Upper lobe of left lung (tissue), 6 donors: ENCODE measurements at regions not wholly inside any gene's neighbourhood (a gene's known extent, or its start where the extent isn't known, plus 50 kb on each side); places are given as distances from the start of the nearest gene placed in this dataset.

Source experiments
- ATAC-seq, 2 donors: fragments of 200-7000 bp; cut with Tn5 transposase; one replicate each; pipeline ENCODE4 v1.9.1; 2022; ENCODE audit warnings: mild to moderate bottlenecking in 2 of 2, moderate library complexity in 2 of 2; ENCODE audit not compliant: low FRiP score in 2 of 2
- DNase-seq, 2 donors: peaks; one replicate each; pipeline ENCODE4 v3.0.0-alpha.2; 2019 to 2020
- H3K27ac ChIP-seq, 4 donors: fragments of 200-600 bp; sonication (generic); one replicate each; pipeline ENCODE4 v1.5.1; 2016 to 2019
- H3K27me3 ChIP-seq, 4 donors: fragments of 200-600 bp; sonication (generic); one replicate each; pipeline ENCODE4 v1.5.1; 2017 to 2019
- H3K36me3 ChIP-seq, 4 donors: fragments of 200-600 bp; sonication (generic); one replicate each; pipeline ENCODE4 v1.5.1; 2016 to 2019
- H3K4me1 ChIP-seq, 4 donors: fragments of 200-600 bp; sonication (generic); one replicate each; pipeline ENCODE4 v1.5.1; 2018 to 2019
- H3K4me3 ChIP-seq, 4 donors: fragments of 200-600 bp; sonication (generic); one replicate each; pipeline ENCODE4 v1.5.1; 2017 to 2019; ENCODE audit warnings: mild to moderate bottlenecking in 2 of 4, moderate library complexity in 1 of 4
- H3K9me3 ChIP-seq, 4 donors: fragments of 200-600 bp; sonication (generic); one replicate each; pipeline ENCODE4 v1.5.1; 2018 to 2019
- EP300 ChIP-seq, 4 donors: sonication (generic); formaldehyde crosslinking; IDR thresholded peaks; one replicate each; pipeline ENCODE4 v1.5.1; 2017; ENCODE audit warnings: antibody characterized with exemption in 4 of 4, control low read depth in 2 of 4
- POLR2A ChIP-seq, 4 donors: fragments of 450-650 bp; IDR thresholded peaks; one replicate each; pipeline ENCODE4 v1.5.1; 2016 to 2017; ENCODE audit warnings: antibody characterized with exemption in 4 of 4, mild to moderate bottlenecking in 2 of 4
- POLR2AphosphoS5 ChIP-seq, 2 donors: sonication (generic); formaldehyde crosslinking; IDR thresholded peaks; one replicate each; pipeline ENCODE4 v1.5.1; 2017; ENCODE audit warnings: antibody characterized with exemption in 2 of 2
- WGBS, 2 donors: methylation state at CpG; one replicate each; pipeline ENCODE4 v1.1.5; 2017 to 2018; 5-methylcytosine and 5-hydroxymethylcytosine counted together
- TF ChIP-seq, protein P1 (sequence below), 6 experiments: fragments of 450-650 bp in 4 of 6; fragments of 200-600 bp in 2 of 6; sonication (generic) in 2 of 6; IDR thresholded peaks; one replicate each; pipeline ENCODE4 v1.5.1; 2016 to 2019; ENCODE audit warnings: antibody characterized with exemption in 6 of 6
- donor health status: DM: no; HTN: no; CAD: no; lungs with moderate emphysema.
- donor health status: DM: no; HTN: yes; CAD: no; lungs with severe emphysema.

DNA sequence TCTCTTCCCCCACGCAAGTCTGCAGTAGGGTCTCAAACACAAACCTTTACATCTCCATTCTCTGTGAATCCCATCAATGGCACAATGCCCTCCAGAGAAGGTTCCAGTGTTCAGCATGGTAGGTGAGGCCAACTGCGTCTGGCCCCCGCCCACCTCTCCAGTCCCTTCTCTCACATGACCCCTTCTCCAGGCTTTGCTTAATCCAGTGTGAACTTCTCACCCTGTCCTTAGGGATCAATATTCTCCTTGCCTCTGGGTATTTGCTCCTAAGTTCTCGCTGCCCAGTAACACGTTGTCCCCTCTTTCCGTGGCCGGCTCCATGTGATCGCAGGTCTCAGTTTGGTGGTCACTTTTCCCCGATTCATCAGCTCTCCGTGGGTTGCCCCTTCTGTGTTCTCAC, 225.1 kb upstream of the PMEPA1 start:
- no peak for DNase-seq
- no peak for TF ChIP-seq POLR2AphosphoS5 (IDR thresholded peaks at IDR 0.05)
- TF ChIP-seq POLR2A (IDR thresholded peaks at IDR 0.05): no peak
- no peak for TF ChIP-seq EP300 (IDR thresholded peaks at IDR 0.05)
- TF ChIP-seq, protein P1, sequence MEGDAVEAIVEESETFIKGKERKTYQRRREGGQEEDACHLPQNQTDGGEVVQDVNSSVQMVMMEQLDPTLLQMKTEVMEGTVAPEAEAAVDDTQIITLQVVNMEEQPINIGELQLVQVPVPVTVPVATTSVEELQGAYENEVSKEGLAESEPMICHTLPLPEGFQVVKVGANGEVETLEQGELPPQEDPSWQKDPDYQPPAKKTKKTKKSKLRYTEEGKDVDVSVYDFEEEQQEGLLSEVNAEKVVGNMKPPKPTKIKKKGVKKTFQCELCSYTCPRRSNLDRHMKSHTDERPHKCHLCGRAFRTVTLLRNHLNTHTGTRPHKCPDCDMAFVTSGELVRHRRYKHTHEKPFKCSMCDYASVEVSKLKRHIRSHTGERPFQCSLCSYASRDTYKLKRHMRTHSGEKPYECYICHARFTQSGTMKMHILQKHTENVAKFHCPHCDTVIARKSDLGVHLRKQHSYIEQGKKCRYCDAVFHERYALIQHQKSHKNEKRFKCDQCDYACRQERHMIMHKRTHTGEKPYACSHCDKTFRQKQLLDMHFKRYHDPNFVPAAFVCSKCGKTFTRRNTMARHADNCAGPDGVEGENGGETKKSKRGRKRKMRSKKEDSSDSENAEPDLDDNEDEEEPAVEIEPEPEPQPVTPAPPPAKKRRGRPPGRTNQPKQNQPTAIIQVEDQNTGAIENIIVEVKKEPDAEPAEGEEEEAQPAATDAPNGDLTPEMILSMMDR (IDR thresholded peaks at IDR 0.05): no peak
- 91 to 92% methylated on average over 10 of the region's 10 CpGs for WGBS, 2 donors

DNA sequence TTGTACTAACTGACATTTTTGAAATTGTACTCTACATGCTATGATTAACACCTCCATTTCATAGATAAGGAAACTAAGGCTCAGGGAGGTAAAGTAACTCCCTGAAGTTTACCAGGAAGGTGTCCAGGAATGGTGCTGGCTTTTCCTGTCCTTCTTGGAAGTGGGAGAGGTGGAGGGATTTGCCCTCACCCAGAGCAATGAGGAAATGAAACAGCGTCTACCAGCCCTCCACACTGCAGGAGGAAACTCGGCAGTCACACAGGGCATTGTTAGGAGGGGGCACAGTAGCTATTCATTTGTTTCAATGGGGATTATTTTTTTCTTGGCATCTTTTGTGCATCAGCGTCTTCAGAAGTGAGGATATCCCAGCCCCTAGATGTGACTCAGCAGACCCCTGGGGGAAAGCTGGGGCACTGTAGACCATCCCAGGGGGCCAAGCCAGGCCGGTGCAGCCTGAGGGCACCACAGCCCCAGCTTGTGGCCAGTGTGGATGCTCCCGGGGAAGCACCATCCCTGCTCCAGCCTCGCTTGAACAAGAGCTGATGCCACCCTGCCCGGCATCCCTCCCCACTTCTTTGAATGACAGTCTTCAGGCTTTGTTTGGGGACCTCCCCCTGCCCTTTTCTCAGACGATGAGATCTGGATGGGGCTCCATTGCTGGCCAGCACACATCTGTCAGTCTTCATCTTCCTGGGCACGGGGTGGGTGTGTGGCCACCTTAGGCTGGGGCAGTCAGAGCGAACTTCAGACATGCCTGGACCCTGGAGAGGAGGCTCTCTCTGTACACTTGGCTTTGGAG, 224.4 kb upstream of the PMEPA1 start:
- DNase-seq: no peak
- Histone ChIP-seq H3K9me3 (no peaks in the 10 kb centered on the region), H3K27me3 (no peaks in the 10 kb centered on the region), H3K4me3 (no peak overlapping the region), H3K36me3 (no peaks in the 10 kb centered on the region), H3K27ac (no peak overlapping the region), H3K4me1 (peaks cover 0 to 5% (median 0%) of the 10 kb centered on the region in 4 donors)
- TF ChIP-seq EP300 (IDR thresholded peaks at IDR 0.05) (no peak), POLR2A (IDR thresholded peaks at IDR 0.05) (no peak), POLR2AphosphoS5 (IDR thresholded peaks at IDR 0.05) (no peak)
- TF ChIP-seq, protein P1 (IDR thresholded peaks at IDR 0.05): no peak
- WGBS, 2 donors: 63 to 71% methylated on average over 4 to 10 of the region's 10 CpGs
- ATAC-seq: no peak

More for the DNA sequence above, 225.1 kb upstream of the PMEPA1 start:
- no peak overlapping the region for H3K4me3 ChIP-seq
- no peaks in the 10 kb centered on the region for H3K27me3 ChIP-seq
- H3K9me3 ChIP-seq: no peaks in the 10 kb centered on the region
- H3K27ac ChIP-seq: no peak overlapping the region
- peaks cover 0 to 5% (median 0%) of the 10 kb centered on the region in 4 donors for H3K4me1 ChIP-seq
- H3K36me3 ChIP-seq: no peaks in the 10 kb centered on the region
- ATAC-seq: no peak

DNA sequence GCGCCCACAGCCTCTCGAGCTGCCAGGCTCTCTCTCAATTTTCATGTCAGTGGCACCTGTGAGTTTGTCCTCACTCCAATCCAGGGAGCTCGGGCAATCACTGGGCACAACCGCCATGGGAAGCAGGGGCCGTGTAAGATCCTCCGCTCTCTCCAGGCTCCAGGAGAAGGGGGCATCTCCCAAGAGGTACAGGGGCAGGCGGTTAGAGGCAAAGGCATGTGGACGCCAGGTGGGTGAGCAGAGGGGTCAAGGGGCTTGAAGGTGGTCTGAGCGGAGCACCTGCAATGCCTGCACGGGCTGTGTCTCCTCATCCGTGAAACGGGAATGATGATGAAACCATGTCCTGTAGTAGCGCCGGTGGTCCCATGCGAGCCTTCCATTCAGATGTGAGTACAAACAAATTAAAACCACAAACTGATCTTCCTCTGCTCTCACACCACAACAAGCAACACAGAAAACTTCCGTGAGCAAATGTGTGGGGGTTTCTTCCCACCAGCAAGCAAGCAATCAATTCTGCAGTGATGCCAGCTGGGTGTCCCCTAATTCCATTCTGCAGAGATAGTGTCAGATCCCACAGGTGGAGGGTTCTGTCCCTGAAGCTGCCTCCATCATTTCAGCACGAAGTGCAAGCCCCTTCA, 222.5 kb upstream of the PMEPA1 start:
- H3K36me3 ChIP-seq: no peaks in the 10 kb centered on the region
- H3K4me1 ChIP-seq: no peaks in the 10 kb centered on the region
- TF ChIP-seq POLR2A (IDR thresholded peaks at IDR 0.05) (no peak), POLR2AphosphoS5 (IDR thresholded peaks at IDR 0.05) (no peak), EP300 (IDR thresholded peaks at IDR 0.05) (no peak)
- TF ChIP-seq, protein P1 (IDR thresholded peaks at IDR 0.05): no peak
- no peaks in the 10 kb centered on the region for H3K9me3 ChIP-seq
- ATAC-seq: peak in 1 of 2 donors; percentile 15
- H3K27ac ChIP-seq: no peak overlapping the region
- 88 to 93% methylated on average over 15 to 17 of the region's 17 CpGs for WGBS, 2 donors
- DNase-seq: no peak
- no peaks in the 10 kb centered on the region for H3K27me3 ChIP-seq
- H3K4me3 ChIP-seq: no peak overlapping the region

DNA sequence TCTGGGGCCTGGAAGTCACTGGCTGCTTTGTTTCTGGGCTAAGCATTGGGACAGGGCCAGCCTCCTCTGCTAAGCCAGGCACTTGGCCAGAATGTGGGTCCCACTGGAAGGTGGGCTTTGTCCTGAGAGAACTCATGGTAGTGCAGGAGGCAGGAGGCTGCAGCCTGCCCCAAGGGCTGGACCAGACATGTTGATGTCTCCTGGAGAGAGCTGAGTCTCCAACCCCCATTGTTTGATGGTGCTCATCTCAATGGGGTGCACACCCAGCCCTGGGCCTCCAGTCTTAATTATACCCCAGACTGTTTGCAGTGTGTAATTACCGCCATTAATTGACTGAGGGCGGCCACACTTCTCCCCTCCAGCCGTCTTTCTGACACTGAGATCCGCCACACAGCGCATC, 220.5 kb upstream of the PMEPA1 start:
- Histone ChIP-seq H3K36me3 (no peaks in the 10 kb centered on the region), H3K27ac (no peak overlapping the region), H3K27me3 (no peaks in the 10 kb centered on the region), H3K4me1 (no peaks in the 10 kb centered on the region), H3K9me3 (peaks cover 0 to 8% (median 6%) of the 10 kb centered on the region in 4 donors), H3K4me3 (no peak overlapping the region)
- WGBS, 2 donors: 94% methylated on average over 5 of the region's 5 CpGs
- TF ChIP-seq, protein P1 (IDR thresholded peaks at IDR 0.05): no peak
- TF ChIP-seq POLR2A (IDR thresholded peaks at IDR 0.05) (no peak), POLR2AphosphoS5 (IDR thresholded peaks at IDR 0.05) (no peak), EP300 (IDR thresholded peaks at IDR 0.05) (no peak)
- no peak for DNase-seq
- no peak for ATAC-seq
